Neural progenitor cell (in vitro differentiated cells): ENCODE measurements at regions not wholly inside any gene's neighbourhood (a gene's known extent, or its start where the extent isn't known, plus 50 kb on each side); places are given as distances from the start of the nearest gene placed in this dataset.

Experiments
- CTCF ChIP-seq: fragments of 200-600 bp; sonication (generic); IDR thresholded peaks from 2 replicates; pipeline ENCODE4 v1.5.1; 2017; ENCODE audit warnings: antibody characterized with exemption, mild to moderate bottlenecking
- EZH2phosphoT487 ChIP-seq: fragments of 200-600 bp; sonication (generic); IDR thresholded peaks from 2 replicates; pipeline ENCODE4 v1.6.1; 2017; ENCODE audit warnings: antibody characterized with exemption

- TF ChIP-seq CTCF = no peak
- TF ChIP-seq EZH2phosphoT487 = no peak
These were observed 979.6 kb upstream of the NR2F2 start for GRCh38 chr15:95350908-95351307.
